ENCODE measurements at regions not wholly inside any gene's neighbourhood (a gene's known extent, or its start where the extent isn't known, plus 50 kb on each side); places are given as distances from the start of the nearest gene placed in this dataset.

DNA sequence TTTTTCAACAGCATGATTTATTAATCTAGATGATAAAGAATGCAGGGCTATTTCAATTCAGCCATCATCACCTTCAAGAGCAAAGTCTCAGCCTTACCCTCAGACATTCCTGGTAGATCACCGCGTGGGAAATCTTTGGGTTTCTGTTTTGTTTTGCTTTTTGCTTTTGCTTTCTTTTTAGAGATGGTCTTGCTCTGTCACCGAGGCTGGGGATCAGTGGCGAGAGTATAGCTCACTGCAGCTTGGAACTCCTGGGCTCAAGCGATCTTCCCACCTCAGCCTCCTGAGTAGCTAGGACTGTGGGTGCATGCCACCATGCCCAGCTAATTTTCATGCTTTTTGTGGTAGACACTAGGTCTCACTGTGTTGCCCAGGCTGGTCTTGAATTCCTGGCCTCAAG, 289.7 kb downstream of the AJAP1 start:
- TF ChIP-seq, protein P1, sequence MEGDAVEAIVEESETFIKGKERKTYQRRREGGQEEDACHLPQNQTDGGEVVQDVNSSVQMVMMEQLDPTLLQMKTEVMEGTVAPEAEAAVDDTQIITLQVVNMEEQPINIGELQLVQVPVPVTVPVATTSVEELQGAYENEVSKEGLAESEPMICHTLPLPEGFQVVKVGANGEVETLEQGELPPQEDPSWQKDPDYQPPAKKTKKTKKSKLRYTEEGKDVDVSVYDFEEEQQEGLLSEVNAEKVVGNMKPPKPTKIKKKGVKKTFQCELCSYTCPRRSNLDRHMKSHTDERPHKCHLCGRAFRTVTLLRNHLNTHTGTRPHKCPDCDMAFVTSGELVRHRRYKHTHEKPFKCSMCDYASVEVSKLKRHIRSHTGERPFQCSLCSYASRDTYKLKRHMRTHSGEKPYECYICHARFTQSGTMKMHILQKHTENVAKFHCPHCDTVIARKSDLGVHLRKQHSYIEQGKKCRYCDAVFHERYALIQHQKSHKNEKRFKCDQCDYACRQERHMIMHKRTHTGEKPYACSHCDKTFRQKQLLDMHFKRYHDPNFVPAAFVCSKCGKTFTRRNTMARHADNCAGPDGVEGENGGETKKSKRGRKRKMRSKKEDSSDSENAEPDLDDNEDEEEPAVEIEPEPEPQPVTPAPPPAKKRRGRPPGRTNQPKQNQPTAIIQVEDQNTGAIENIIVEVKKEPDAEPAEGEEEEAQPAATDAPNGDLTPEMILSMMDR (IDR thresholded peaks at IDR 0.05; ENCODE audit: poor library complexity, severe bottlenecking): no peak
- no peak for TF ChIP-seq EP300 (conservative IDR thresholded peaks at IDR 0.05; ENCODE audit: poor library complexity, severe bottlenecking)
- no peak for TF ChIP-seq RAD21 (conservative IDR thresholded peaks at IDR 0.05)
